ENCODE measurements at regions not wholly inside any gene's neighbourhood (a gene's known extent, or its start where the extent isn't known, plus 50 kb on each side); places are given as distances from the start of the nearest gene placed in this dataset.

- no peak for DNase-seq (ENCODE audit: extremely low spot score in 2 of 2)
- H3K27me3 ChIP-seq = no peaks in the 10 kb centered on the region
- no peaks in the 10 kb centered on the region for H3K9me3 ChIP-seq
- intact Hi-C loops (cut with DNase I) = no loop called here
- no peak overlapping the region for H3K27ac ChIP-seq
- H3K36me3 ChIP-seq = no peaks in the 10 kb centered on the region
- H3K4me3 ChIP-seq = no peak overlapping the region
- no peaks in the 10 kb centered on the region for H3K4me1 ChIP-seq
- no peak for TF ChIP-seq CTCF (IDR thresholded peaks at IDR 0.05)
- TF ChIP-seq POLR2A (IDR thresholded peaks at IDR 0.05) = no peak
- no peak for TF ChIP-seq POLR2AphosphoS5 (IDR thresholded peaks at IDR 0.05; ENCODE audit: insufficient read depth in 1 of 2, low read depth in 1 of 2)
Observed at GRCh38 chr4:89382439-89382838, 74.8 kb upstream of the GPRIN3 start.

GRCh38 chr4:89380980-89381379 is 73.4 kb upstream of the GPRIN3 start:
- intact Hi-C loops (cut with DNase I) = no loop called here
- Histone ChIP-seq H3K9me3 (no peaks in the 10 kb centered on the region), H3K4me3 (no peak overlapping the region), H3K27me3 (no peaks in the 10 kb centered on the region), H3K36me3 (no peaks in the 10 kb centered on the region), H3K27ac (no peak overlapping the region), H3K4me1 (no peaks in the 10 kb centered on the region)
- TF ChIP-seq POLR2A (IDR thresholded peaks at IDR 0.05) (no peak), POLR2AphosphoS5 (IDR thresholded peaks at IDR 0.05; ENCODE audit: insufficient read depth in 1 of 2, low read depth in 1 of 2) (no peak), CTCF (IDR thresholded peaks at IDR 0.05) (no peak)
- DNase-seq (ENCODE audit: extremely low spot score in 2 of 2) = no peak

- Histone ChIP-seq H3K27ac (no peak overlapping the region), H3K27me3 (no peaks in the 10 kb centered on the region), H3K4me1 (no peaks in the 10 kb centered on the region), H3K9me3 (no peaks in the 10 kb centered on the region), H3K4me3 (no peak overlapping the region), H3K36me3 (no peaks in the 10 kb centered on the region)
- intact Hi-C loops (cut with DNase I) = no loop called here
- TF ChIP-seq POLR2A (IDR thresholded peaks at IDR 0.05) (no peak), POLR2AphosphoS5 (IDR thresholded peaks at IDR 0.05; ENCODE audit: insufficient read depth in 1 of 2, low read depth in 1 of 2) (no peak), CTCF (IDR thresholded peaks at IDR 0.05) (no peak)
- DNase-seq (ENCODE audit: extremely low spot score in 2 of 2) = no peak
Observed at GRCh38 chr4:89379511-89380044, 72.0 kb upstream of the GPRIN3 start.

GRCh38 chr4:89373394-89373793 is 65.8 kb upstream of the GPRIN3 start:
- Histone ChIP-seq H3K9me3 (no peaks in the 10 kb centered on the region), H3K27me3 (no peaks in the 10 kb centered on the region), H3K4me1 (no peaks in the 10 kb centered on the region), H3K4me3 (no peak overlapping the region), H3K36me3 (no peaks in the 10 kb centered on the region), H3K27ac (no peak overlapping the region)
- intact Hi-C loops (cut with DNase I) = no loop called here
- no peak for TF ChIP-seq POLR2AphosphoS5 (IDR thresholded peaks at IDR 0.05; ENCODE audit: insufficient read depth in 1 of 2, low read depth in 1 of 2)
- no peak for TF ChIP-seq CTCF (IDR thresholded peaks at IDR 0.05)
- no peak for TF ChIP-seq POLR2A (IDR thresholded peaks at IDR 0.05)
- no peak for DNase-seq (ENCODE audit: extremely low spot score in 2 of 2)

- Histone ChIP-seq H3K4me3 (no peak overlapping the region), H3K36me3 (no peaks in the 10 kb centered on the region), H3K27me3 (no peaks in the 10 kb centered on the region), H3K4me1 (no peaks in the 10 kb centered on the region), H3K9me3 (no peaks in the 10 kb centered on the region), H3K27ac (no peak overlapping the region)
- no peak for TF ChIP-seq POLR2AphosphoS5 (IDR thresholded peaks at IDR 0.05; ENCODE audit: insufficient read depth in 1 of 2, low read depth in 1 of 2)
- TF ChIP-seq CTCF (IDR thresholded peaks at IDR 0.05) = no peak
- TF ChIP-seq POLR2A (IDR thresholded peaks at IDR 0.05) = no peak
- no peak for DNase-seq (ENCODE audit: extremely low spot score in 2 of 2)
- intact Hi-C loops (cut with DNase I) = no loop called here
Observed at GRCh38 chr4:89371614-89372013, 64.0 kb upstream of the GPRIN3 start.

Data from vagina (tissue), 2 donors.